Ishikawa (cell line): ENCODE measurements at regions not wholly inside any gene's neighbourhood (a gene's known extent, or its start where the extent isn't known, plus 50 kb on each side); places are given as distances from the start of the nearest gene placed in this dataset.

Experiments used
- CEBPB ChIP-seq: IDR thresholded peaks from 2 replicates; pipeline ENCODE4 v1.6.1; 2012
- CREB1 ChIP-seq: IDR thresholded peaks from 2 replicates; pipeline ENCODE4 v1.6.1; 2012; ENCODE audit warnings: low read depth
- EGR1 ChIP-seq: IDR thresholded peaks from 2 replicates; pipeline ENCODE4 v1.6.1; 2012
- EP300 ChIP-seq: IDR thresholded peaks from 2 replicates; pipeline ENCODE4 v1.6.1; 2012; ENCODE audit warnings: borderline replicate concordance
- FOXM1 ChIP-seq: IDR thresholded peaks from 2 replicates; pipeline ENCODE4 v1.6.1; 2012; ENCODE audit warnings: low read depth, borderline replicate concordance
- NFIC ChIP-seq: IDR thresholded peaks from 2 replicates; pipeline ENCODE4 v1.6.1; 2012
- RAD21 ChIP-seq: IDR thresholded peaks from 2 replicates; pipeline ENCODE4 v1.6.1; 2012; ENCODE audit warnings: low read depth
- REST ChIP-seq: IDR thresholded peaks from 2 replicates; pipeline ENCODE4 v1.6.1; 2012; ENCODE audit warnings: low read depth, mild to moderate bottlenecking
- TAF1 ChIP-seq: IDR thresholded peaks from 2 replicates; pipeline ENCODE4 v1.6.1; 2012; ENCODE audit warnings: low read depth, mild to moderate bottlenecking
- TCF12 ChIP-seq: IDR thresholded peaks from 2 replicates; pipeline ENCODE4 v1.6.1; 2012; ENCODE audit warnings: low read depth
- TEAD4 ChIP-seq: IDR thresholded peaks from 2 replicates; pipeline ENCODE4 v1.6.1; 2012
- YY1 ChIP-seq: IDR thresholded peaks from 2 replicates; pipeline ENCODE4 v1.6.1; 2012; ENCODE audit warnings: low read depth
- ZBTB7A ChIP-seq: IDR thresholded peaks from 2 replicates; pipeline ENCODE4 v1.6.1; 2012; ENCODE audit warnings: low read depth
- TF ChIP-seq, protein P1 (sequence below): IDR thresholded peaks from 2 replicates; pipeline ENCODE4 v1.6.1; 2012
- TF ChIP-seq, protein P2 (sequence below): IDR thresholded peaks from 2 replicates; pipeline ENCODE4 v1.6.1; 2012

- TF ChIP-seq RAD21, result no peak
- no peak for TF ChIP-seq NFIC
- no peak for TF ChIP-seq YY1
- TF ChIP-seq FOXM1, result no peak
- TF ChIP-seq, protein P1, sequence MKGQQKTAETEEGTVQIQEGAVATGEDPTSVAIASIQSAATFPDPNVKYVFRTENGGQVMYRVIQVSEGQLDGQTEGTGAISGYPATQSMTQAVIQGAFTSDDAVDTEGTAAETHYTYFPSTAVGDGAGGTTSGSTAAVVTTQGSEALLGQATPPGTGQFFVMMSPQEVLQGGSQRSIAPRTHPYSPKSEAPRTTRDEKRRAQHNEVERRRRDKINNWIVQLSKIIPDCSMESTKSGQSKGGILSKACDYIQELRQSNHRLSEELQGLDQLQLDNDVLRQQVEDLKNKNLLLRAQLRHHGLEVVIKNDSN, result no peak
- no peak for TF ChIP-seq CREB1
- no peak for TF ChIP-seq EGR1
- TF ChIP-seq REST, result no peak
- TF ChIP-seq TEAD4, result no peak
- TF ChIP-seq CEBPB, result no peak
- no peak for TF ChIP-seq EP300
- TF ChIP-seq, protein P2, sequence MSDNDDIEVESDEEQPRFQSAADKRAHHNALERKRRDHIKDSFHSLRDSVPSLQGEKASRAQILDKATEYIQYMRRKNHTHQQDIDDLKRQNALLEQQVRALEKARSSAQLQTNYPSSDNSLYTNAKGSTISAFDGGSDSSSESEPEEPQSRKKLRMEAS, result no peak
Measured at GRCh38 chr14:76657404-76657803, 103.9 kb upstream of the VASH1 start.

GRCh38 chr14:76657846-76658245, 103.4 kb upstream of the VASH1 start:
- TF ChIP-seq TAF1, result no peak
- TF ChIP-seq TCF12, result no peak
- TF ChIP-seq TEAD4, result no peak
- TF ChIP-seq CEBPB, result no peak
- no peak for TF ChIP-seq NFIC
- TF ChIP-seq EGR1, result no peak
- no peak for TF ChIP-seq YY1
- no peak for TF ChIP-seq CREB1
- TF ChIP-seq, protein P1, result no peak
- TF ChIP-seq FOXM1, result no peak
- no peak for TF ChIP-seq RAD21

GRCh38 chr14:76662580-76662979, 98.7 kb upstream of the VASH1 start:
- TF ChIP-seq ZBTB7A, result no peak
- TF ChIP-seq YY1, result no peak
- TF ChIP-seq, protein P2, result no peak
- TF ChIP-seq CREB1, result no peak
- no peak for TF ChIP-seq EGR1
- no peak for TF ChIP-seq NFIC
- no peak for TF ChIP-seq TCF12
- TF ChIP-seq, protein P1, result no peak
- no peak for TF ChIP-seq CEBPB
- no peak for TF ChIP-seq REST
- TF ChIP-seq TEAD4, result no peak
- no peak for TF ChIP-seq TAF1
- no peak for TF ChIP-seq RAD21
- no peak for TF ChIP-seq FOXM1
- TF ChIP-seq EP300, result no peak

GRCh38 chr14:76664790-76665189, 96.5 kb upstream of the VASH1 start:
- TF ChIP-seq EP300, result no peak
- TF ChIP-seq TAF1, result no peak

DNA sequence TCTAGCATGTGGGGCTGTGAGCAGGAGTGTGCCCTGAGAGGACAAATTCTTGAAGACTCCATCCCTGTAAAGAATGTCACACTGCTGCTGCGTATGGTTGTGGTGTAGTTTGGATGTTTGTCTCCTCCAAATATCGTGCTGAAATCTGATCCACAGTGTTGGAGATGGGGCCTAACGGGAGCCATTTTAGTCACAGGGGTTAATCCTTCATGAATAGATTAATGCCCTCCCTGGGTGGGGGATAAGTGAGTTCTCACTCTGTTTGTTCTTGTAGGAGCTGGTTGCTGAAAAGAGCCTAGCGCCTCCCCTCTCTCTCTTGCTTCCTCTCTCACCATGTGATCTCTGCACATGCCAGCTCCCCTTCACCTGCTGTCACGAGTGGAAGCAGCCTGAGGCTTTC, 94.5 kb upstream of the VASH1 start:
- TF ChIP-seq EGR1 (no peak), CEBPB (no peak)
- TF ChIP-seq, protein P1, result no peak

DNA sequence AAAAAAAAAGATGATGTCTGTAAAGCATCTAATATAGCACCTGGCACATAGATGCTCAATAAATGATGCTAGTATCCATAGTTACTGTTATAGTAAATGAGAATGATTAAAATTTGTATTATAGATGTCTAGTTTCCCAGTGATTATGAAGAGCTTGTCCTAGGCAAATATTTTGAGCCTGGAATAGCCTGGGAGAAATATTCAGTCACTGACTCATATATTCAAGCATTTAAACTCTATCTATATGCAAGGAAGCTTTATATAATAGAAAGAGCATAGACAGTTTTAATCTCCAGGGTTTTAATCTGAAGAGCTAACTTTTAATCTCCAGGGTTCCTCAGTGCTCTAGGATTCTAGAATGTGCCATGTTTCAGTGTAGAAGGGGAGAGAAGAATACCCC, 91.5 kb upstream of the VASH1 start:
- TF ChIP-seq EP300, result no peak
- no peak for TF ChIP-seq TEAD4
- no peak for TF ChIP-seq EGR1
- no peak for TF ChIP-seq RAD21
- no peak for TF ChIP-seq YY1
